C4-2B (cell line): ENCODE measurements at regions not wholly inside any gene's neighbourhood (a gene's known extent, or its start where the extent isn't known, plus 50 kb on each side); places are given as distances from the start of the nearest gene placed in this dataset.

Source experiments
- ZFX ChIP-seq: fragments of 450-650 bp; IDR thresholded peaks from 2 replicates; pipeline ENCODE4 v1.6.1; 2017
- TF ChIP-seq, protein P1 (sequence below): fragments of 450-650 bp; conservative IDR thresholded peaks from 2 replicates; pipeline ENCODE4 v1.5.1; 2017; ENCODE audit warnings: mild to moderate bottlenecking

DNA sequence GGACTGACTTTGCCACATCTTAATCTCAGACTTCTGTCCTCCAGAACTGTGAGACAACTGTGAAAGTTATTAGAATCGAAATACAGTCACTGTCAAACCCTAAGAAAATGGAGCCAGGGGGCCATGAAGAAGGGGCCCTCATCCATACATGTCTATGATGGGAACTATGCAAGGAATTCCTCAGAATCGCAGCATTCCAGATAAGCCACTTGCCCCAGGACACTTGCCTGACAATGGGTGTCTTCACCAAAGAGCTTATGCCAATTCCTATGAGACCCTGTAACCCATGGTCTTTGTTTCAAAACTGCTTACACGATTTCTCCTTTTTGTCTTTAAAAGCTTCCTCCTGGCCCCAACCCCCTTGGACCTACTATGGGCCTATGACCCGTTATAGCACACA is 90.4 kb upstream of the FOXP4 start:
- TF ChIP-seq, protein P1, sequence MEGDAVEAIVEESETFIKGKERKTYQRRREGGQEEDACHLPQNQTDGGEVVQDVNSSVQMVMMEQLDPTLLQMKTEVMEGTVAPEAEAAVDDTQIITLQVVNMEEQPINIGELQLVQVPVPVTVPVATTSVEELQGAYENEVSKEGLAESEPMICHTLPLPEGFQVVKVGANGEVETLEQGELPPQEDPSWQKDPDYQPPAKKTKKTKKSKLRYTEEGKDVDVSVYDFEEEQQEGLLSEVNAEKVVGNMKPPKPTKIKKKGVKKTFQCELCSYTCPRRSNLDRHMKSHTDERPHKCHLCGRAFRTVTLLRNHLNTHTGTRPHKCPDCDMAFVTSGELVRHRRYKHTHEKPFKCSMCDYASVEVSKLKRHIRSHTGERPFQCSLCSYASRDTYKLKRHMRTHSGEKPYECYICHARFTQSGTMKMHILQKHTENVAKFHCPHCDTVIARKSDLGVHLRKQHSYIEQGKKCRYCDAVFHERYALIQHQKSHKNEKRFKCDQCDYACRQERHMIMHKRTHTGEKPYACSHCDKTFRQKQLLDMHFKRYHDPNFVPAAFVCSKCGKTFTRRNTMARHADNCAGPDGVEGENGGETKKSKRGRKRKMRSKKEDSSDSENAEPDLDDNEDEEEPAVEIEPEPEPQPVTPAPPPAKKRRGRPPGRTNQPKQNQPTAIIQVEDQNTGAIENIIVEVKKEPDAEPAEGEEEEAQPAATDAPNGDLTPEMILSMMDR, result no peak
- TF ChIP-seq ZFX, result no peak
